ENCODE measurements at regions not wholly inside any gene's neighbourhood (a gene's known extent, or its start where the extent isn't known, plus 50 kb on each side); places are given as distances from the start of the nearest gene placed in this dataset.

GRCh38 chr5:93017849-93018248 is 563.2 kb downstream of the NR2F1-AS1 start:
- Histone ChIP-seq H3K27me3 (ENCODE audit: insufficient read depth, low read length) (no peaks in the 10 kb centered on the region), H3K27ac (ENCODE audit: low read depth, low read length) (no peak overlapping the region)
- WGBS, result 87% methylated on average over 2 of the region's 2 CpGs

GRCh38 chr5:93017376-93017775 is 563.6 kb downstream of the NR2F1-AS1 start:
- Histone ChIP-seq H3K9me3 (ENCODE audit: insufficient read depth, low read depth, low read length) (no peaks in the 10 kb centered on the region), H3K4me3 (ENCODE audit: low read length) (no peak overlapping the region), H3K36me3 (ENCODE audit: insufficient read depth, low read length) (no peaks in the 10 kb centered on the region), H3K27me3 (ENCODE audit: insufficient read depth, low read length) (no peaks in the 10 kb centered on the region), H3K9ac (ENCODE audit: low read depth, low read length) (no peak overlapping the region), H3K27ac (ENCODE audit: low read depth, low read length) (no peak overlapping the region), H3K4me1 (ENCODE audit: insufficient read depth, low read length) (peaks cover 1% of the 10 kb centered on the region; the same call in 1 of the 2 replicates)
- WGBS, result no CpG with 5 or more reads among the region's 1 CpG

More at GRCh38 chr5:93017849-93018248, 563.2 kb downstream of the NR2F1-AS1 start:
- no peaks in the 10 kb centered on the region for H3K9me3 ChIP-seq (ENCODE audit: insufficient read depth, low read depth, low read length)
- H3K36me3 ChIP-seq (ENCODE audit: insufficient read depth, low read length), result no peaks in the 10 kb centered on the region
- no peak overlapping the region for H3K4me3 ChIP-seq (ENCODE audit: low read length)
- no peaks in the 10 kb centered on the region; the same call in 1 of the 2 replicates for H3K4me1 ChIP-seq (ENCODE audit: insufficient read depth, low read length)
- no peak overlapping the region for H3K9ac ChIP-seq (ENCODE audit: low read depth, low read length)

GRCh38 chr5:93010616-93011015 is 570.4 kb downstream of the NR2F1-AS1 start:
- Histone ChIP-seq H3K4me3 (ENCODE audit: low read length) (no peak overlapping the region), H3K4me1 (ENCODE audit: insufficient read depth, low read length) (peaks cover 18% of the 10 kb centered on the region), H3K9ac (ENCODE audit: low read depth, low read length) (no peak overlapping the region), H3K27ac (ENCODE audit: low read depth, low read length) (no peak overlapping the region), H3K9me3 (ENCODE audit: insufficient read depth, low read depth, low read length) (no peaks in the 10 kb centered on the region), H3K27me3 (ENCODE audit: insufficient read depth, low read length) (no peaks in the 10 kb centered on the region), H3K36me3 (ENCODE audit: insufficient read depth, low read length) (no peaks in the 10 kb centered on the region)
- 100% methylated on average over 1 of the region's 1 CpG for WGBS

- Histone ChIP-seq H3K36me3 (ENCODE audit: insufficient read depth, low read length) (no peaks in the 10 kb centered on the region), H3K4me1 (ENCODE audit: insufficient read depth, low read length) (peaks cover 18% of the 10 kb centered on the region), H3K27ac (ENCODE audit: low read depth, low read length) (no peak overlapping the region), H3K27me3 (ENCODE audit: insufficient read depth, low read length) (no peaks in the 10 kb centered on the region), H3K4me3 (ENCODE audit: low read length) (no peak overlapping the region), H3K9me3 (ENCODE audit: insufficient read depth, low read depth, low read length) (no peaks in the 10 kb centered on the region), H3K9ac (ENCODE audit: low read depth, low read length) (no peak overlapping the region)
- 89% methylated on average over 2 of the region's 2 CpGs for WGBS
These were observed 571.0 kb downstream of the NR2F1-AS1 start for GRCh38 chr5:93010037-93010436.

GRCh38 chr5:93008502-93009207 is 572.4 kb downstream of the NR2F1-AS1 start:
- WGBS, result 76% methylated on average over 7 of the region's 7 CpGs
- H3K9ac ChIP-seq (ENCODE audit: low read depth, low read length), result no peak overlapping the region

GRCh38 chr5:93006915-93007314 is 574.1 kb downstream of the NR2F1-AS1 start:
- Histone ChIP-seq H3K27me3 (ENCODE audit: insufficient read depth, low read length) (no peaks in the 10 kb centered on the region), H3K4me1 (ENCODE audit: insufficient read depth, low read length) (peaks cover 12% of the 10 kb centered on the region), H3K27ac (ENCODE audit: low read depth, low read length) (no peak overlapping the region), H3K9ac (ENCODE audit: low read depth, low read length) (no peak overlapping the region), H3K36me3 (ENCODE audit: insufficient read depth, low read length) (no peaks in the 10 kb centered on the region), H3K4me3 (ENCODE audit: low read length) (no peak overlapping the region), H3K9me3 (ENCODE audit: insufficient read depth, low read depth, low read length) (no peaks in the 10 kb centered on the region)
- 83% methylated on average over 1 of the region's 2 CpGs for WGBS

More at GRCh38 chr5:93008502-93009207, 572.4 kb downstream of the NR2F1-AS1 start:
- Histone ChIP-seq H3K27me3 (ENCODE audit: insufficient read depth, low read length) (no peaks in the 10 kb centered on the region), H3K9me3 (ENCODE audit: insufficient read depth, low read depth, low read length) (no peaks in the 10 kb centered on the region), H3K4me3 (ENCODE audit: low read length) (no peak overlapping the region), H3K4me1 (ENCODE audit: insufficient read depth, low read length) (peaks cover 18% of the 10 kb centered on the region), H3K36me3 (ENCODE audit: insufficient read depth, low read length) (no peaks in the 10 kb centered on the region), H3K27ac (ENCODE audit: low read depth, low read length) (no peak overlapping the region)

GRCh38 chr5:92998456-92998855 is 582.6 kb downstream of the NR2F1-AS1 start:
- WGBS, result 89% methylated on average over 5 of the region's 5 CpGs
- Histone ChIP-seq H3K36me3 (ENCODE audit: insufficient read depth, low read length) (no peaks in the 10 kb centered on the region), H3K4me1 (ENCODE audit: insufficient read depth, low read length) (no peaks in the 10 kb centered on the region), H3K9ac (ENCODE audit: low read depth, low read length) (no peak overlapping the region), H3K27me3 (ENCODE audit: insufficient read depth, low read length) (no peaks in the 10 kb centered on the region), H3K27ac (ENCODE audit: low read depth, low read length) (no peak overlapping the region), H3K9me3 (ENCODE audit: insufficient read depth, low read depth, low read length) (peaks cover 14% of the 10 kb centered on the region), H3K4me3 (ENCODE audit: low read length) (no peak overlapping the region)

- no peak overlapping the region for H3K27ac ChIP-seq (ENCODE audit: low read depth, low read length)
- H3K4me3 ChIP-seq (ENCODE audit: low read length), result no peak overlapping the region
- H3K4me1 ChIP-seq (ENCODE audit: insufficient read depth, low read length), result no peaks in the 10 kb centered on the region
- H3K36me3 ChIP-seq (ENCODE audit: insufficient read depth, low read length), result no peaks in the 10 kb centered on the region
- H3K9ac ChIP-seq (ENCODE audit: low read depth, low read length), result no peak overlapping the region
- no peaks in the 10 kb centered on the region for H3K27me3 ChIP-seq (ENCODE audit: insufficient read depth, low read length)
- WGBS, result no CpG with 5 or more reads among the region's 1 CpG
- H3K9me3 ChIP-seq (ENCODE audit: insufficient read depth, low read depth, low read length), result peaks cover 17% of the 10 kb centered on the region
These were observed 586.6 kb downstream of the NR2F1-AS1 start for GRCh38 chr5:92994392-92994791.

GRCh38 chr5:92992073-92992472 is 588.9 kb downstream of the NR2F1-AS1 start:
- no peaks in the 10 kb centered on the region for H3K36me3 ChIP-seq (ENCODE audit: insufficient read depth, low read length)
- H3K4me1 ChIP-seq (ENCODE audit: insufficient read depth, low read length), result no peaks in the 10 kb centered on the region
- H3K27ac ChIP-seq (ENCODE audit: low read depth, low read length), result no peak overlapping the region
- H3K9ac ChIP-seq (ENCODE audit: low read depth, low read length), result no peak overlapping the region
- peaks cover 17% of the 10 kb centered on the region for H3K9me3 ChIP-seq (ENCODE audit: insufficient read depth, low read depth, low read length)
- no peak overlapping the region for H3K4me3 ChIP-seq (ENCODE audit: low read length)
- no peaks in the 10 kb centered on the region for H3K27me3 ChIP-seq (ENCODE audit: insufficient read depth, low read length)

GRCh38 chr5:92991581-92992067 is 589.4 kb downstream of the NR2F1-AS1 start:
- Histone ChIP-seq H3K9ac (ENCODE audit: low read depth, low read length) (no peak overlapping the region), H3K9me3 (ENCODE audit: insufficient read depth, low read depth, low read length) (peaks cover 17% of the 10 kb centered on the region), H3K27ac (ENCODE audit: low read depth, low read length) (no peak overlapping the region), H3K4me1 (ENCODE audit: insufficient read depth, low read length) (no peaks in the 10 kb centered on the region), H3K4me3 (ENCODE audit: low read length) (no peak overlapping the region), H3K36me3 (ENCODE audit: insufficient read depth, low read length) (no peaks in the 10 kb centered on the region), H3K27me3 (ENCODE audit: insufficient read depth, low read length) (no peaks in the 10 kb centered on the region)
- WGBS, result 88% methylated on average over 3 of the region's 3 CpGs

- Histone ChIP-seq H3K27me3 (ENCODE audit: insufficient read depth, low read length) (no peaks in the 10 kb centered on the region), H3K27ac (ENCODE audit: low read depth, low read length) (no peak overlapping the region), H3K9me3 (ENCODE audit: insufficient read depth, low read depth, low read length) (peaks cover 17% of the 10 kb centered on the region), H3K4me3 (ENCODE audit: low read length) (no peak overlapping the region), H3K4me1 (ENCODE audit: insufficient read depth, low read length) (no peaks in the 10 kb centered on the region), H3K9ac (ENCODE audit: low read depth, low read length) (no peak overlapping the region), H3K36me3 (ENCODE audit: insufficient read depth, low read length) (no peaks in the 10 kb centered on the region)
- 93% methylated on average over 6 of the region's 6 CpGs for WGBS
These were observed 590.2 kb downstream of the NR2F1-AS1 start for GRCh38 chr5:92990771-92991170.
